DOHH2 (cell line): ENCODE measurements at regions not wholly inside any gene's neighbourhood (a gene's known extent, or its start where the extent isn't known, plus 50 kb on each side); places are given as distances from the start of the nearest gene placed in this dataset.

Source experiments
- EZH2phosphoT487 ChIP-seq: fragments of 200-600 bp; sonication (generic); IDR thresholded peaks from 2 replicates; pipeline ENCODE4 v1.6.1; 2017; ENCODE audit warnings: borderline replicate concordance, mild to moderate bottlenecking, antibody characterized with exemption, low read length, moderate library complexity, mixed read lengths
- TF ChIP-seq, protein P1 (sequence below): fragments of 200-600 bp; sonication (generic); IDR thresholded peaks from one replicate; pipeline ENCODE4 v1.5.1; 2014; ENCODE audit warnings: antibody characterized with exemption, mild to moderate bottlenecking, low read depth, low read length; ENCODE audit not compliant: poor library complexity, severe bottlenecking

DNA sequence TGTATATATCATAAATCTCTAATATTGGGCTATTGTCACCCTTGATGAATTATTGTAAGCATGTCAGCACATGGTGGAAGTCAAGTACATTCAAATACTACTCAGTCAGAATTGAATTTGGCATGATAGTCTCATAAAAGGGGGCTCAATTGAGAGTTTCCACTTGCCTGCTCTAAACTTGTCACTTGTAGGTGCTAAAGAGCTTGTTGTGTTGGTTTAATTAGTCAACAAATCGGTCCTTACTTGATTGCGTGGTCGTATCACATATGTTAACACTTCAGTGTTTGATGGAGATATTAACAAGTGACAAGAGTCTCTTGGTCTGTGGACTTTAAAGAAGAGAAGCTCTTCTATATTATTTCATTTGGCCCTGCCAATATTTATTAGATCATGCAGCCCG, 81.1 kb downstream of the NKX2-1 start:
- TF ChIP-seq, protein P1, sequence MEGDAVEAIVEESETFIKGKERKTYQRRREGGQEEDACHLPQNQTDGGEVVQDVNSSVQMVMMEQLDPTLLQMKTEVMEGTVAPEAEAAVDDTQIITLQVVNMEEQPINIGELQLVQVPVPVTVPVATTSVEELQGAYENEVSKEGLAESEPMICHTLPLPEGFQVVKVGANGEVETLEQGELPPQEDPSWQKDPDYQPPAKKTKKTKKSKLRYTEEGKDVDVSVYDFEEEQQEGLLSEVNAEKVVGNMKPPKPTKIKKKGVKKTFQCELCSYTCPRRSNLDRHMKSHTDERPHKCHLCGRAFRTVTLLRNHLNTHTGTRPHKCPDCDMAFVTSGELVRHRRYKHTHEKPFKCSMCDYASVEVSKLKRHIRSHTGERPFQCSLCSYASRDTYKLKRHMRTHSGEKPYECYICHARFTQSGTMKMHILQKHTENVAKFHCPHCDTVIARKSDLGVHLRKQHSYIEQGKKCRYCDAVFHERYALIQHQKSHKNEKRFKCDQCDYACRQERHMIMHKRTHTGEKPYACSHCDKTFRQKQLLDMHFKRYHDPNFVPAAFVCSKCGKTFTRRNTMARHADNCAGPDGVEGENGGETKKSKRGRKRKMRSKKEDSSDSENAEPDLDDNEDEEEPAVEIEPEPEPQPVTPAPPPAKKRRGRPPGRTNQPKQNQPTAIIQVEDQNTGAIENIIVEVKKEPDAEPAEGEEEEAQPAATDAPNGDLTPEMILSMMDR = no peak
- no peak for TF ChIP-seq EZH2phosphoT487
